Adrenal gland (tissue), 9 donors: ENCODE measurements at regions not wholly inside any gene's neighbourhood (a gene's known extent, or its start where the extent isn't known, plus 50 kb on each side); places are given as distances from the start of the nearest gene placed in this dataset.
"Not testable (repeated sequence)": the region's sequence is repeated elsewhere in the genome, so short reads cannot be mapped to it uniquely, and the experiment has no call there.

ENCODE experiments used
- DNase-seq, 7 donors: peaks; one replicate each; pipeline ENCODE4 v3.0.0-alpha.2; 2019 to 2020
- H3K27ac ChIP-seq, 5 donors: fragments of 200-600 bp; sonication (generic) in 4 of 5; 1 replicate in 3 of 5; 2 replicates in 2 of 5; pipeline versions ENCODE4 v1.5.1 to v1.8.0; 2016 to 2020; ENCODE audit warnings: mild to moderate bottlenecking in 1 of 5
- H3K27me3 ChIP-seq: fragments of 200-600 bp; 2 replicates; pipeline ENCODE4 v1.8.0; 2021
- H3K36me3 ChIP-seq, 2 donors: fragments of 200-600 bp; replicated peaks in 1 of 2; 1 replicate in 1 of 2; 2 replicates in 1 of 2; pipeline versions ENCODE4 v1.5.1 to v1.8.0; 2018 to 2022
- H3K4me1 ChIP-seq, 2 donors: fragments of 200-600 bp; replicated peaks in 1 of 2; 1 replicate in 1 of 2; 2 replicates in 1 of 2; pipeline versions ENCODE4 v1.5.1 to v1.8.0; 2018 to 2021
- H3K4me3 ChIP-seq, 4 donors: fragments of 200-600 bp; sonication (generic) in 3 of 4; one replicate each; pipeline ENCODE4 v1.5.1; 2016 to 2018
- H3K9me3 ChIP-seq, 3 donors: fragments of 200-600 bp; sonication (generic) in 1 of 3; replicated peaks in 1 of 3; 1 replicate in 2 of 3; 2 replicates in 1 of 3; pipeline versions ENCODE4 v1.5.1 to v1.8.0; 2016 to 2021
- CTCF ChIP-seq, 6 experiments: fragments of 450-650 bp in 4 of 6; fragments of 200-600 bp in 2 of 6; sonication (generic) in 1 of 6; IDR thresholded peaks; 1 replicate in 5 of 6; 2 replicates in 1 of 6; pipeline versions ENCODE4 v1.5.1 to v1.8.0; 2016 to 2021; ENCODE audit warnings: antibody characterized with exemption in 6 of 6, mild to moderate bottlenecking in 2 of 6, moderate library complexity in 1 of 6
- POLR2A ChIP-seq, 2 donors: fragments of 450-650 bp; IDR thresholded peaks; one replicate each; pipeline ENCODE4 v1.6.1; 2017; ENCODE audit warnings: antibody characterized with exemption in 2 of 2, mild to moderate bottlenecking in 2 of 2, moderate library complexity in 1 of 2
- WGBS, 4 donors: extraction: QIAGEN DNeasy Blood & Tissue Kit in 2 of 4; methylation state at CpG; one replicate each; pipeline versions ENCODE4 v1.1.5 to v1.1.7; 2013 to 2017; 5-methylcytosine and 5-hydroxymethylcytosine counted together
- intact Hi-C, 2 donors: fragments of 100-400 bp; cut with DNase I; formaldehyde crosslinking; loops; one replicate each; pipeline versions ENCODE4 v1.14.1 to v1.15.0; 2022 to 2023
- donor health status: healthy with polysubstance abuse.
- donor health status: Bipolar disorder and iron deficiency.
- donor health status: DM: yes; HTN: yes; CAD: no.
- donor health status: DM: no; HTN: no; CAD: no.
- donor health status: DM: no; HTN: no; CAD: no.

GRCh38 chr16:59826767-59827166, 1092.7 kb upstream of the GOT2 start:
- H3K4me3 ChIP-seq, result no peak overlapping the region
- intact Hi-C loops, result no loop called here
- H3K9me3 ChIP-seq, result no peaks in the 10 kb centered on the region
- DNase-seq, result no peak
- H3K36me3 ChIP-seq, result no peaks in the 10 kb centered on the region
- 78 to 87% (median 83%) methylated on average over 1 of the region's 1 CpG for WGBS, 4 donors
- no peaks in the 10 kb centered on the region for H3K27me3 ChIP-seq
- H3K4me1 ChIP-seq, result no peaks in the 10 kb centered on the region
- H3K27ac ChIP-seq, result no peak overlapping the region
- no peak for TF ChIP-seq POLR2A (IDR thresholded peaks at IDR 0.05)
- TF ChIP-seq CTCF (IDR thresholded peaks at IDR 0.05), result no peak

- H3K4me3 ChIP-seq, H3K4me1 ChIP-seq, DNase-seq, intact Hi-C loops, H3K9me3 ChIP-seq, H3K27me3 ChIP-seq, H3K27ac ChIP-seq, H3K36me3 ChIP-seq: not testable (repeated sequence)
- WGBS, 4 donors, result 75 to 86% (median 83%) methylated on average over 7 to 11 of the region's 11 CpGs
These were observed 1075.4 kb upstream of the GOT2 start for GRCh38 chr16:59809488-59809887.

- Histone ChIP-seq H3K4me1 (no peaks in the 10 kb centered on the region), H3K4me3 (no peak overlapping the region), H3K36me3 (no peaks in the 10 kb centered on the region), H3K27ac (no peak overlapping the region), H3K9me3 (no peaks in the 10 kb centered on the region), H3K27me3 (no peaks in the 10 kb centered on the region)
- intact Hi-C loops, result no loop called here
- no peak for DNase-seq
- 68 to 87% (median 81%) methylated on average over 1 of the region's 1 CpG for WGBS, 4 donors
- no peak for TF ChIP-seq CTCF (IDR thresholded peaks at IDR 0.05)
- no peak for TF ChIP-seq POLR2A (IDR thresholded peaks at IDR 0.05)
These were observed 1049.1 kb upstream of the GOT2 start for GRCh38 chr16:59783191-59783590.

- H3K27me3 ChIP-seq, result no peaks in the 10 kb centered on the region
- H3K27ac ChIP-seq, result no peak overlapping the region
- H3K4me1 ChIP-seq, result no peaks in the 10 kb centered on the region
- TF ChIP-seq POLR2A (IDR thresholded peaks at IDR 0.05) (no peak), CTCF (IDR thresholded peaks at IDR 0.05) (no peak)
- intact Hi-C loops, result no loop called here
- H3K4me3 ChIP-seq, result no peak overlapping the region
- H3K36me3 ChIP-seq, result no peaks in the 10 kb centered on the region
- no peak for DNase-seq
- H3K9me3 ChIP-seq, result no peaks in the 10 kb centered on the region
These were observed 1039.2 kb upstream of the GOT2 start for GRCh38 chr16:59773330-59773729.

GRCh38 chr16:59759296-59759695, 1025.2 kb upstream of the GOT2 start:
- no peaks in the 10 kb centered on the region for H3K36me3 ChIP-seq
- no peak overlapping the region for H3K27ac ChIP-seq
- H3K9me3 ChIP-seq, result no peaks in the 10 kb centered on the region
- WGBS, 4 donors, result 60 to 68% (median 66%) methylated on average over 3 of the region's 3 CpGs
- no peak for TF ChIP-seq POLR2A (IDR thresholded peaks at IDR 0.05)
- TF ChIP-seq CTCF (IDR thresholded peaks at IDR 0.05), result no peak
- no peaks in the 10 kb centered on the region for H3K4me1 ChIP-seq
- intact Hi-C loops, result no loop called here
- H3K27me3 ChIP-seq, result no peaks in the 10 kb centered on the region
- no peak overlapping the region for H3K4me3 ChIP-seq
- no peak for DNase-seq
